Breast epithelium (tissue), 3 donors: ENCODE measurements at regions not wholly inside any gene's neighbourhood (a gene's known extent, or its start where the extent isn't known, plus 50 kb on each side); places are given as distances from the start of the nearest gene placed in this dataset.

Source experiments
- POLR2AphosphoS5 ChIP-seq, 3 donors: sonication (generic); formaldehyde crosslinking; IDR thresholded peaks; one replicate each; pipeline ENCODE4 v1.6.1; 2017; ENCODE audit warnings: antibody characterized with exemption in 3 of 3
- TF ChIP-seq, protein P1 (sequence below), 3 donors: fragments of 450-650 bp; IDR thresholded peaks; one replicate each; pipeline ENCODE4 v1.5.1; 2016 to 2017; ENCODE audit warnings: antibody characterized with exemption in 3 of 3, mild to moderate bottlenecking in 3 of 3, moderate library complexity in 3 of 3

DNA sequence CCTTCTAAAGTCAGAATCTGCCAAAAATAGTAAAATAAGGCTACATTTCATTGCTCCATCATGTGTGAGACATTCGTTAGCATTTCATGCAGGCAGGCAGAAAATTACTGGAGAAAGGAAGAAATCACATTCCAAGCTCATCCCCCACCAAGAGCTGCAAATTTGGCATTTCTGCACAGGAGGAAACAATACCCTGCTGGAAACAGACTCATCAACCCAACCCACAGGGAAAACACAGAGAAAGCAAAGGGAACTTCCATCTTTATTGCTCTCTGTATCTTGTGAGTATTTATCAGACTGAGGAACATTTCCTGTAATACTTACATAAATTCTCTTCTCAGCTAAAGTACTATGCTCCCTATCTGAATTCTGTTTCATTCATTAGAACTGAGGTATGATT is 95.7 kb downstream of the KCTD12 start:
- TF ChIP-seq, protein P1, sequence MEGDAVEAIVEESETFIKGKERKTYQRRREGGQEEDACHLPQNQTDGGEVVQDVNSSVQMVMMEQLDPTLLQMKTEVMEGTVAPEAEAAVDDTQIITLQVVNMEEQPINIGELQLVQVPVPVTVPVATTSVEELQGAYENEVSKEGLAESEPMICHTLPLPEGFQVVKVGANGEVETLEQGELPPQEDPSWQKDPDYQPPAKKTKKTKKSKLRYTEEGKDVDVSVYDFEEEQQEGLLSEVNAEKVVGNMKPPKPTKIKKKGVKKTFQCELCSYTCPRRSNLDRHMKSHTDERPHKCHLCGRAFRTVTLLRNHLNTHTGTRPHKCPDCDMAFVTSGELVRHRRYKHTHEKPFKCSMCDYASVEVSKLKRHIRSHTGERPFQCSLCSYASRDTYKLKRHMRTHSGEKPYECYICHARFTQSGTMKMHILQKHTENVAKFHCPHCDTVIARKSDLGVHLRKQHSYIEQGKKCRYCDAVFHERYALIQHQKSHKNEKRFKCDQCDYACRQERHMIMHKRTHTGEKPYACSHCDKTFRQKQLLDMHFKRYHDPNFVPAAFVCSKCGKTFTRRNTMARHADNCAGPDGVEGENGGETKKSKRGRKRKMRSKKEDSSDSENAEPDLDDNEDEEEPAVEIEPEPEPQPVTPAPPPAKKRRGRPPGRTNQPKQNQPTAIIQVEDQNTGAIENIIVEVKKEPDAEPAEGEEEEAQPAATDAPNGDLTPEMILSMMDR (IDR thresholded peaks at IDR 0.05) = no peak
- no peak for TF ChIP-seq POLR2AphosphoS5 (IDR thresholded peaks at IDR 0.05)
